CD4-positive, alpha-beta T cell treated with Interleukin-4 for 4 hours (primary cell): ENCODE measurements at regions not wholly inside any gene's neighbourhood (a gene's known extent, or its start where the extent isn't known, plus 50 kb on each side); places are given as distances from the start of the nearest gene placed in this dataset.
A peak's percentile ranks its signal among the peaks of the same experiment; 100 is the strongest.
"Not testable (repeated sequence)": the region's sequence is repeated elsewhere in the genome, so short reads cannot be mapped to it uniquely, and the experiment has no call there.

Experiments used
- DNase-seq: peaks from one replicate; pipeline ENCODE4 v3.0.0-alpha.2; 2020

DNA sequence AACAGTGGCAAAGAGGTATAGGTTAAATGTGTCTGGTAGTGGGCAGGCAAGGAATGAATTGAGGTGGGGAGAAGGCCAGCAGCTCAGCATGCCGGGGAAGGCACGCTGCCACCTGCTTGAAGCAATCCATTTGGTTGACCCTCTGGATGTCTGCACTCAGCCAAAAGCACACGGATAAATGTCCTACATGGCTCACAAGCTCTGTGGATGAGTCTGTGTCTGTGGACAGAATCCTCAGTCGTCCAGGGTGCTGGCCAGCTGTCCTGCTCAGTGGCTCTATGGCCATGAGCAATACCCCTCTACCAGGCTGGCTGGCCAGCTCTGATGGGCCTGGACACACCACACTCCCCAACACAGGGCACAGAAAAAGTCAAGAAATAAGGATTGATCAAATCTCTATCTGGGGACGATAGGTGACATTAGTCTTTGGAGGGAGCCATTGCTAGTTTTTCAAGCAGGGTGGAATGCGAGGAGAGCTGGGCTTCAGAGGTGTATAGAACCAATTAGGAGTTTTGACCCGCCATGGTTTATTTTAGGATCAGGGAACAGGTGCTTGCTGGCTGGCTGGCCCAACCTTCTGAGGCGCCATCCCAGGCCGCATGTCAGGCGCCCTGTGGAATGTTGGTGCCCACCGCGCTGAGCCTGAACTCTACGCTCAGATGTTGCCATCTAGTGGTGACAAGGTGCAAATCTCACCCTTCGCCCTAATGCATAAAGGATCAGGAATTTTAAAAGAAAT is 493.4 kb downstream of the TNS3 start:
- DNase-seq, result peak; percentile 21

DNA sequence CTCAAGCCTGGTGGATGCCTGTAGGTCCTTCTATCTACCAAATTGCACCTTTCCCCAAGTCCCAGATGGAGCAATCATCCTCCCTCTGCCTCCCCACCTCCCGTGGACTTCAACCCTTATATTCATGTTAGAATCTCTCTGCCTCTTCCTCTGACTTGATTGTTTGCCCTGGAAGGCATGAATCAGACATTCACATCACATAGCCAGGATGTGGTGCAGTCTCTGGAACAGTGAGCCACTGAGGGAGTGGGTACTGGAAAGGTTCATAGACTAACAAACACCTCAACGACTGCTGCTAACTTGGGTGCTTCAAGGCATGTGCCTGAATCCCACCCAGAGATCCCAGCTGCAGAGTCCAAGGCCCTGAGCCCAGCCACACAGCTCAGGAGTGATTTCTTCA is 494.0 kb downstream of the TNS3 start:
- DNase-seq, result no peak

DNA sequence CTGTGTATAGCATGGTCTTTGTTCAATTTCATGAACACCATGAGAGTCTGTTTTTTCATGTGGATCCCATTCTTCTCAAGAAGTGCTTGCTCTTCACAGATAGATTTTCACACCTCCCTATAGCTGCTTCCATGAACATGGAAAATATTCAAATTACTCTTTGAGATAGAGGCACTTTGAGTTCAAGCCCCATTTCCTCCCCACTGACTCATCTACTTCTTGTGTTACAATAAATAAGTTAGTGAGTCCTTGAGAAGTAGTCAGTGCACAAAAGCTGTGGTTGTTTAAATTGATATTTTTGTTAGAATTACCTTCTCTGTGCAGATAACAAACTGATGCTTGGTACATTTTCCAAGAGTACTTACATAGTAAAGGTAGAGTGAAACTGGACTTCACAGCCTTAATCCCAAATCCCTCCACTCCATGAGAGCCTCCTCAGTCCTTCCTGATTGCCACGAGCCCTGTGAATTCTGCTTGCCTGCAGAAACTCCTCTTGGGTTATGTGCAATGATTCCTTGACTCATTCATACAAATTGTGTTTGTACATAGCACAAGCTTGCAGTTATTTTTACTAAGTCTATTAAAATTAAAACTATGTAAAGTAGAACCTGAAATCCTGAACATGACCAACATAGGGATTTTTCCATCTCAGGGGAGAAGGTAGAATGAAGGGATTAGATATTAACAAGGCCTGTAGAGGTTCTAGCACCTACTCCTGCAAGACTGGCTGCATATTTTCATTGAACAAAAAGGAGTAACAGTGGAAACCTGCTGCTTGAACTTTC is 496.2 kb downstream of the TNS3 start:
- DNase-seq, result no peak

DNA sequence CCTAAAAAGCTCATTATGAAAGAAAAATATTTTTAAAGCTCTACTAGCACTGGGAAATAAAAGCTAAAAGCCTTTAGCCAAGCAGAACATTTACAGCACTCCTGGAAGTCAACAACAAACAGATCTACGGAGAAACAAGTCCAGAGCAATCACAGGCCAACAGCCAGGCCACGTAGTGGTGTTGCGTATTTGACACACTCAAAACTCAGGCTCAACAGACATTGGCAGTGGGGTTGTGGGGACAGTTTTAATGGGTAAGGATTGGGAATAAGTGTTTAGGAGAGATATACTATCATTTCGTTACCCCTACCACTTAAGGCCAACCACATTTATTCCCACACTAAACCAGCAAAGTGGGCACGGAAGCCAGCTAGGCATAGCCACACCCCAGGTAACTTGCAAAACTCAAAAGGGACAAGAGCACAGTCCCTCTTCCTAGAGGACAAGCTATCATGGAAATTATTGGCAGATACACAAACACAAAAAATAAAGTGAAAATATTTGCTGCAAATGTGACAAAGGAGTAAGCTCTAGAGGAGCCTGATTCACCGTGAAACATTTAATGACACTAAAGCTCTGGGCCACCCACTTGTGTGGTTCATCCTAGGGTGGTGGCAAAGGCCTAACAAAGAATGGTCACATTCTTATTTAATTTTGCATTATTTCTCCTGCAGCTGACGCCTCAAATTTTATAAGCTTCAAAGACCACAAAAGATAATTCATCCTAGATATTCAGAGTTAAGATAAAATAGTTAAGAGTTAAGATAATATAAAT is 498.2 kb downstream of the TNS3 start:
- no peak for DNase-seq

DNA sequence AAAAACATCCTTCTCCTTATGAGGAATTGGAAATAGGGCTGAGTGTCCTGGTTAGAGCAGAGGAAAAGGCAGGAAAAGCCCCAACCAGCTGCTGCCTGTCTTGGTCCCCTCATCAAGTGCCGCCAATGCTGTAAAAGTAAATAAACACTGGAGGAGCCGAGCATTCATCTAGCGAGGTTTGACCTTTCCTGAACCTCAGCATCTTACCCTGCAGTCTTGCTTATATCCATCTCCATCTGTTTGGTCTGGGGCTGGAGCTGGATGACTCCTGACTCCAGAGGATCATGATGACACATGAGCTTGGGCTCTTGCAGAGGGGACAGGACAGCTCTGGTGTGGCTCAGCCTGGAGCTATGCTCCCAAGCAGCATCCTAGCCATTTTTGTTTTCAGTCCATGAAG is 501.1 kb downstream of the TNS3 start:
- no peak for DNase-seq

DNA sequence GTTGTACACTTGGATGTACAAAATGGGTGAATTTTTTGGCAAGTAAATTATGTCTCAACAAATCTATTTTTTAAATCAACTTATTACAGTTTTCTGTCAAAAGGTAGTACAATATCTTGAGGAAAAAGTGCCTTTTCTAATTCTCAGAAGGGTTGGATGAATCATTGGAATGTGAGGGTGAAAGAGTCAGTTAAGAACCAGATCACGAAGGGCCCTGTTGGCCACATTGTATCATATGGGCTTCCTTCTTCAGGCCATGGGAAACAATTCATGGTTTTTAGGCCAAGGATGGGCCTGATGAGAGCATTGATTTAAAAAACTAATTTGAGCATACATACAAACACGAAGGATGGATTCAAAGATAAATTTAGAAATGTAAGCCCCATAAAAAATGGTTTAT is 503.7 kb downstream of the TNS3 start:
- no peak for DNase-seq

DNA sequence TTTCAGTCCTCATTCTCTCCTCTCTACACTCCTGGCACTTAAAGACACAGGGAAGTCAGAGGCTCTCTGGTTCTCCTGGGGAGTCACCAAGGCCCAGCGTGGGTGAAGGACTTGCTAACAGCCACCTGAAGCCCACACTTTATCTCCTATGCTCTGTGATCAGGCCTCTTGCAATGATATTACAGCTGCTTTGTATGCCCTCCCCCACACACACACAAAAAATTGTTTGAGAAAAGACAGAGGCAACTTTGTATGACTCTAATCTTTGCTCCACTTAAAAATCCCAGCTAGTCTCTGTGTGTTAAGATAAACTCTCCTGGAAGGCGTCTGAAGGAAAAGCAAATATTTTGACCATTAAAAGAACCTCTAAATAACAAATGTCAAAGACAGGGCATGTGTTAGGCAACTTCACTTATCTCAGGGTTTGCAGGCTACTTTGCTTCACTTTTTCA is 507.2 kb downstream of the TNS3 start:
- DNase-seq, result no peak

DNA sequence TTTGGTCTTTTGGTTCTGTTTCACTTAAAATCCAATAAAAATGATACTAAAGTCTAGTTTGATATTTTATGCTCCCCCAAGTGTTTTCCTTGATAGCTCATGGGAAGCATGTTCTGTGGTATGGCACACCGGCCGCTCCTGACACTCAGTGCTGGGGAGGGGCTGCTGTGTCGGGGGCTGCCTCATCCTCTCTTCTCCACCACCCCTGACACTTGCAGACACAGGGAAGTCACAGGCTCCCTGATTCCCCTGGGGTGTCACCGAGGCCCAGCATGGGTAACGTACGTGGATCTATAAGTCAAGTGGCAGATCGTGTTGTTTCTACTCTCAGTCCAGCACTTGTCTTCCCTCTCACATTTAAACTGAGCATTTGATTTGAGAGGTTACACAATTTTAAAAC is 508.6 kb downstream of the TNS3 start:
- DNase-seq, result no peak

DNA sequence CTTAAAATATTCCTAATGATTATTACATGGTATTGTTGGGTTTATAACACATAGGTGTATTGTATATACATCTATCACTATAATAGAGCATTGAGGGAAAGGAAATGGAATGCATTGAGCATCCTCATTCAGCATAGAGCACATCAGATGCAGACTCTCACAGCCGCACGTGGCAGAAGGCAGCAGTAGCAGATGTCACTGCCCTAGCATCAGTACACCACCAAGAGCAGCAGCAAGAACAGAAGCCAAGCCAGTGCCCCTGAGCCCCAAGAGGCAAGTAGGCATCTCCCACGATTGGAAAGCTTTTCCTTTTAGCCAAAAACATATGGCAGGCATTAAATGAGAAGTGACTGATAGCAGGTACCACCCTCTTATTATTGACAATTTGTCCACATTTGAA is 510.0 kb downstream of the TNS3 start:
- DNase-seq, result no peak

DNA sequence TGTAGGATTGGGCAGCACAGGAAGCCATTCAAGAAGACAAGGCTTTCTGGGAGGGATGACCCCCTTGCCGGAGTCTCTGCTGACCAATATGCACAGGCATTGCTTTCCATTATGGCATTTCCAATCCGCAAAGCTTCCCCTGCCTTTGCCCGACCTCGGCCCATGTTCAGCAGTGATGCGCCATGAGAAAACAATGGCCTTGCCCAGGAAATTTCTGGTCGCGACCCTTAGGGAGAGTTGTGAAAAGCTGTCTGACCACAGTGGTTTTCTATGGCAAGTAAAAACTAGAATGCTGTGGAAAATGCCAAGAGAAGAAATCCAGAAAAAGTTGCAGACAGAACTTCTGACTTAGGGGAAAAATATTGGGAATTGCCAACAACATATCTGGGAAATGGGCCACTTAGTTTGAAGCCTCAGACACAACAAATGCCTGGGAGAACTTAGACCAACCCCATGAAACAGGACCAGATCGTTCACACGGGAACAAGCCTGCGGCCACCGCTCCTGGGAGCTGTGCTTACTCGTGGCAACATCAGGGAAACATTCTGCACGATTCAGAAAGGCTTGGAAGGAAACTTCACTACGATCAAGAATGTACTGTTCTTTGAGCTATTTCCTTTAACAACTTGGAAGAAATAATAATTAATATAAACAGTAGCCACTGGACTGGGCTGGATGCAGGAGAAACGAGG is 512.4 kb downstream of the TNS3 start:
- no peak for DNase-seq

DNA sequence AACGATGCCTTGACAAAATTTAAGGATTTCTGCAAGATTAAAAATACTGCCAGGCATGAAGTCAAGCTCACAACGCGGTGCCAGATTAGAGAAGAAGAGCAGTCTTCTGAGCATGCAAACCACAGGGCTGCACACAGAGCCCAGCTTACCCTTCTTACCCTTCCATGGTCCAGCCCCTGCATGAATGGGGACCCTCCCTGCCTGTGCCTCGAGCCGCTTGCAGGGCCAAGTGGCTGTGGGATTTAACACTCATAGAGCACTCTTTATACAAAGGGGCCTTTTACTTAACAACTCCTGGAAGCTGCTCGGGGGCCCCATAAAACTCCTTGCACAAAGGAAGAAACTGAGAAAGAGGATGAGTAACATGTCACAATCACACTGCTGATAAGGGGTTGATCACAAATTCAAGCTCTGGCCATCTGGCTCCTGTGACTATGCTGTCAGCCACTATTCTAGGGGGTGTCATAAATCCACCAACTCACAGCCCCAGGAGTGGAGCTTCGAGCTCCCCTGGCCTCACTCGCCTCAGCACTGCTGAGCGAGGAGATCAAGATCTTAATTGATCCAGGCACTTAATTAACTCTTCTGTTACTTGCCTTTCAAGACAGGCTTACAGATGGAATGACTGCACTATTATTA is 514.8 kb downstream of the TNS3 start:
- no peak for DNase-seq

DNA sequence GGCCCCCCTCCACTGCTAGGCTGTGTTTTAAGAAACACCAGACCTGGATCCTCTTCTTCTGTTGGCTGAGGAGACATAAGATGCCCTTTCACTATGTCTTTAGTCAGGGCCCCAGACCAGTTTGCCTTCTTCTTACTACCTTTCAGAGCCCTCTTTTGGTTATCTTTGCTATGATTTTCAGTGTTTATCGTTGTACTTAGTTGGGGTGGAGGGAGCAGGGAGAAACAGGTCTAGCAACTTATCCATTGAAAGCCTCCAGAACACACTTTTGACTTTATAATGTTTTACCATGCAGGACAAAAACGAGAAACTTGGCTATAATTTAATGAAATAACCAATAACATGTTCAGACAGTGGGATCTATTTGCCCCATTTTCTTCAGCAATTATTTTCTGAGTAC is 525.2 kb downstream of the TNS3 start:
- DNase-seq, result no peak

DNA sequence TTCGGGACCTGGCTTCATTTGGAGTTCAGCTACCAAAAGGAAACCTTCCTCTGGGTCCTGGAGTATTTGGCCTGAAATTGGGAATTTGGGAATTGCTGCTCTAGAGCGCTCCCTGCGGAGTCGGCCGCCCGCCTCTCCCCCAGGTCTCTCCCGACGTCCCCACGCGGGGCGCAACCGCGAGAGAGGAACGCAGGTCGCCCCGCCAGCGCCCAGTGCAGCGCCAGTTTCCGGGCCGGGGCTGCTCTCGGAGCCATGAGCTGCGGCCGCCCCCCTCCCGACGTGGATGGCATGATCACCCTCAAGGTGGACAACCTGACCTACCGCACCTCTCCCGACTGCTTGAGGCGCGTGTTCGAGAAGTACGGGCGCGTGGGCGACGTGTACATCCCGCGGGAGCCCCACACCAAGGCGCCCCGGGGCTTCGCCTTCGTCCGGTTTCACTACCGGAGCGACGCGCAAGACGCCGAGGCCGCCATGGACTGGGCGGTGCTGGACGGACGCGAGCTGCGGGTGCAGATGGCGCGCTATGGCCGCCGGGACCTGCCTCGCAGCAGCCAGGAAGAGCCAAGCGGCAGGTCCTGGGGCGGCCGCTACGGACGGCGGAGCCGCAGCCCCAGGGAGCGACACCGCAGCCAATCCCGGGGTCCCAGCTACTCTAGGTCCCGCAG is 529.2 kb downstream of the TNS3 start:
- DNase-seq, result not testable (repeated sequence)

DNA sequence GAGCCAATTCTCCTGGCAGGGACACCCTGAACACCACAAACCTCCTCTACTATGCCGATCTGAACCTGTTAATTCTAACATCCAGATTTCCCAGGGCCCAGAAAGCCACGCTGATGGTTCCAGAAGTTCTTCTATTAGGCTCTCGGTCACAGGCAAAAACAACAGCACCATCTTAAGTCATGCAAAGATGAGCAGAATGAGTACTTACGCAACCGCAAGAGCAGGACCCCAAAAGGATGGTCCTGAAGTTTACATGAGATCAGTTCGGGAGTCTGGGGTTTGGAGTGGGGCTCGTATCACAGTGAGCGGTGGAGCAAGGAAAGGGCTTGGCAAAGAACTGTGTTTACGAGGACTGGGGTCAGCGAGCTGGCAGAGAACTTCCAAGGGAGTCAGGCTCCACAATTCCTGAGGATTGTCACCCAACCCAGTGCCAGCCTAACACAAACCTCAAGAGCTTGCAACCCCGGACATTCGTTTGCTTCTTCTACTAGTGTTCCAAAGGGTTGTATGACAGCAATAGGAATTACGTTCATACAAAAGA is 532.6 kb downstream of the TNS3 start:
- DNase-seq, result no peak

DNA sequence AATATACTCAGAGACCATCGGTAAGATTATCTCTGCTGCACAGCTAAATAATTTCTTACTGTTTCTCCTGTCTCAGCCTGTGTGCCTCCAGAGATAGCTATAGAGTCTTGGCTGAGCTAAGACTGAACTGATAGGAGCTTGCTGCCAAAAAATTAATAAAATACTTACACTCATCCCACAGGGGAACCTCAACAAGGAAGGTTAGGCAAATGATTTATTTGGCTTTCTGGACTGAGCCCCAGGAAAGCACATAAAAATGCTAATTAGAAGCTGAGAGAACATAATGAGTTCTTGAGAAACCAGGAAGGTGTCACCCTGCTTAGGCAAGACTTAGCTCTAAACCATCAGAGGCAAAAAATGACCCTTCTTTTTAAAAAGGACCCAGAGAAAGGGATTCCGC is 534.5 kb downstream of the TNS3 start:
- DNase-seq, result no peak

DNA sequence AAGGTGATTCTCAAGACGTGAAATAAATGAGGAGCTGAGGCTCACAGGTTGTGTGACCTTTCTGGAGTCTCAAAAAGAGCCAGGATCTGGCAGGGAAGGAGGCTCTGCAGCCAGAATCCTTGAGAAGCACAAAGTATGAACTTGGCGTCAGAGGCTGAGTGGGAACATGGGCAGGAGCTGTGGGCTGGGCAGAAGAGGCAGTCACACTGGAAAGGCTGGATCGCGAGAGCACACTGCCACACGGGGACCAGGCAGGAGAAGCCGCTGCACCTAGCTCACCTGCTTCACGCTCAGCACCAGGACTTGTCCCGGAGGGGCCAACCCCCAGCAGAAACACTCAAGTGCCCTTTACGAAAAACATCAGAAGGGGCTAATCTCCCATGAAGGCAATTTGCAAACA is 535.0 kb downstream of the TNS3 start:
- no peak for DNase-seq

DNA sequence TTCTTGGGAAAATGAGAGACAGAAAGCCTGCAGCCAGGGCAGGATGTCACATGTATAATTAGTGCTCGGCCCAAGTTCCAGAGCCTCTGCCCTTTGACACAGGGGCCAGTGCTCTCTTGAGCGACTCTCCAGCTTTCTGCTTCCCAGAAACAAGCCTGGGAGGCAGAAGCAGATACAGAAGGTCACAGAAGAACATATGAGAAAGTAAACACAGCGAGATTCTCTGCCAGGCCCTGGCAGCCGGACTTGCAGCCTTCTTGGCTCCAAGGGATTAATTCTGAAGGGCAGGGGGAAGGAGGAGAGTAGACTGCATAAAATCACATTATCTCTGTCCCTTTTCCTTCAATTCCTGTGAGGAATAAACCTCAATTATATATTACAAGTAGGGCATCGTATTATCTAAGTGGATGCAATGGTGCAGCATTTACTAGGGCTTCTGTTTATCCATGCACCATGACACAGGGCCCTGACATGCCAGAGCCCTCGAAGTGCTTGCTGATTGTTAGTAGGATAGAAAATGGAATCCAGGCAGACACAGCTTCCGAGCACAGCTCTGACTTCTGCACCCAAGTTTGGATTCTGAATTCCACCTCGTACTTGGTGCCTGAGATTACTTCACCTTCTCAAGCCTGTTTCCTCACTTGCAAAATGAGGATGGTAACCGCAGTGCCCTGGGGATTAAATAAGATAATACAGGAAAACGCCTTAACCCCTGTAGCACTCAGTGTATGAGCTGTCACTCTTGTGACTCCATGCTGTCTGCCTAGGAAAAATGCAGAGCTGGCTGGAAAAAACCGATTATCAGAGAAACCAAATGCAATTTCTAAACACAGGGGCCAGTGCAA is 536.5 kb downstream of the TNS3 start:
- no peak for DNase-seq

DNA sequence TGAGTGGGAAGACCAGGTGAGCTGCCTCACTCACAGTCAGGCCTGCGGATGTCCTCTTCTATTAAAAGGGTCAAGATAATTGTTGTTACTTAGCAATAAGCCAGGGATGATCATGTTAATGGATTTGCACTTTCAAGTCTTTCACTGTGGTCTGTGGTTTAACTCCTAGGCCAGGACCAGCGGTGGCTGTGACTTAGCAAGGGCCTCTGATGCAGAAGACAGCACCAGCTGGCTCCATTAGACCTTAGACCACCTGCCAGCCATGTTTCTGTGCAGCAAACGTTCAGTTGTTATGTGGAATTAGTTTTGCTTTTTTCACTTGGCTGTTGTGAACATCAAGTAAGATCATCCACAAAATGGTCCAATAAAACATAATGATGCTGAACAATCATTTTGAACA is 537.3 kb downstream of the TNS3 start:
- DNase-seq, result no peak

DNA sequence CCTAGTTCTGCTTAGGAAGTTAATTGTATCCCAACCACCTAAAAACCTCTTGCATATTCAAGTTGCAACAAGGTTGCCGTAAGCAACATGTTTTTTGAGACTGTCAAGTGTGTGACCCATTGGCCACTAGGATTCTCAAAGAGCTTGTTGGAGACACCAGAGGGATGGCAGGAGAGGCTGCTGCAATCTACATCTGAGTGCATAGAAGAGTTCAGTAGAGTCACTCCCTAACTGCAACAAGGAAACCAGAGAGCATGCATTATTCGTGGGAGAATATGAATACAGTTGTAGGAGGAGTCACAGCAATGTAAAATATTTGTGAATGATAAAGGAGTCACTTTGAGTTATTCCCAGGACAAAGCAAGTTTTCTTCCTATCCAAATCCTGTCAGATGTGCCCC is 538.6 kb downstream of the TNS3 start:
- no peak for DNase-seq

DNA sequence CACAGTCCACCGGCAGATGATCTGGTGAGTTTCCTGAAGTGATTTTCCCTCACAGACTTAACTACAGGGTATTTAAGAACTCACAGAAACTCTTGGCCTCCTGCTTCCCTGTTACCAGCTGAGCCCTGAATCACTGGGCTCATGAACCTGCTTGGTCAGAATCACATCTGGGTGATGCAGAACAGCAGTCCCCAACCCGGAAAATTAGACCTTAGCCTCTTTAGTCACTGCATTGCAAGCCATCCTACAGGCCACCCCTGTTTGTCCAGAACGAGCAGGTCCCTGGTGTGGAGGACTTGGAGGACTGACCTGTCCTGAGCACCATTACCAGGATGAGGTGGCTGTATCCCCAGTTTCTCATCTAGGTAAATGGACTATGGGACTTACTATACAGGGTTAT is 539.2 kb downstream of the TNS3 start:
- DNase-seq, result no peak
